DMS53 treated with DMSO at 0.1 percent for 48 hours (cell line): ENCODE measurements at regions not wholly inside any gene's neighbourhood (a gene's known extent, or its start where the extent isn't known, plus 50 kb on each side); places are given as distances from the start of the nearest gene placed in this dataset.
"Not testable (repeated sequence)": the region's sequence is repeated elsewhere in the genome, so short reads cannot be mapped to it uniquely, and the experiment has no call there.

Experiments used
- DNase-seq: peaks from one replicate; lab custom pipeline; 2025; ENCODE audit not compliant: unreplicated experiment; lab: John Stamatoyannopoulos, UW

DNA sequence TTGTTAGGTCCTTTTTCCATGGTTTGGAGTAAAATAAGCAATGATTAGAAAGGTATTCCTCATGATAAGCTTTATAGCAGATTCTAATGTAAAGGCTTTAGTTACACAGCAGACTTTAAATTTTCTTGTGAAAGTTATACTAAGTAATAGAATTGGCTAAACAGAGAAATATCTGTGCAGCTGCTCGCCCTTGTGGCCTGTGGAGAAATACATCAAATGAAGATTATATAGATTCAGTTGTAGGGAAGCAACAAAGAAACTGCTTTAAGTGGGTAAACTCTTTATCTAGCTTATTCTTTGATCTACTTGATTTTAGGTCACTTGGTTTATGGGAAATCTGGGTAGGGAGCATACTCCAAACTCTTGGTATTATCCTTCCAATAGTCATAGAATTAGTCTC is 1269.7 kb upstream of the SPRY2 start:
- no peak for DNase-seq

DNA sequence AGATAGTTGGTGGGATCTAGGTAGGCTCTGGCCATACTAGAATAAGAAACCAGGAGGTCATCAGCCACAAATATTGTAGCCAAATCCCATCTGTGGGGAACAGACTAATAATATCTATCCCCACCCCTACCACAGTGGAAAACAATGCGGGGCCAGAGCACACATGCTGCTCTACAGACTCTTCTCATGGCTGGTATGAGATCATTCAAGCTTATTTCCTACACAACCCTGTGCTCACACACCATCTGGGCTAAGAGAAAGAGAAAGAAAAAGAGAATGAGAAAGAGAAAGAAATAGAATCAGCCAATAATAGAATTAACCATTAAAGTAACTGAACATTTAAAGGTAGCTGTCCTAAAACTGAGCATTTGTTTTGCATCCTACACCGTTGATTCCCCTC is 1268.4 kb upstream of the SPRY2 start:
- DNase-seq: no peak

- DNase-seq: no peak
Measured at GRCh38 chr13:81606074-81606473, 1265.1 kb upstream of the SPRY2 start.

DNA sequence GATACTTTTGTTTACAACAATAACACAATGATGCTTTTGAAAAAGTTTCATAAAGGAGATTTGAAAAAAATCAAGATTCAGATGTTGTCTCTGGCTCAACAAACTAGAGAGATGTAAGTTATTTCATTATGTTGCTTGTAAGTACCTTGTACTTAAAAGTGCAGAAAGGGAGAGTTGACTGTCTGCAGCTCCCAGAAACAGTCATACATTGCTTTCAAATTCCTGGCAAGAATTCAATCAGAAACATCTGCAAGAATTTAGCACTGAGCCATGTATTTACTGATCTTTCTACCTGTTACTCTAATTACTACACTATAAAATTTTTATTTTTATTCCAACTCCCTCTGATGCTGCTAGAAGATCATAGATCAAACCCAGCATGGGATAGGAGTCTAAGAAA is 1261.3 kb upstream of the SPRY2 start:
- DNase-seq: no peak

- DNase-seq: no peak
Measured at GRCh38 chr13:81597101-81597500, 1256.2 kb upstream of the SPRY2 start.

DNA sequence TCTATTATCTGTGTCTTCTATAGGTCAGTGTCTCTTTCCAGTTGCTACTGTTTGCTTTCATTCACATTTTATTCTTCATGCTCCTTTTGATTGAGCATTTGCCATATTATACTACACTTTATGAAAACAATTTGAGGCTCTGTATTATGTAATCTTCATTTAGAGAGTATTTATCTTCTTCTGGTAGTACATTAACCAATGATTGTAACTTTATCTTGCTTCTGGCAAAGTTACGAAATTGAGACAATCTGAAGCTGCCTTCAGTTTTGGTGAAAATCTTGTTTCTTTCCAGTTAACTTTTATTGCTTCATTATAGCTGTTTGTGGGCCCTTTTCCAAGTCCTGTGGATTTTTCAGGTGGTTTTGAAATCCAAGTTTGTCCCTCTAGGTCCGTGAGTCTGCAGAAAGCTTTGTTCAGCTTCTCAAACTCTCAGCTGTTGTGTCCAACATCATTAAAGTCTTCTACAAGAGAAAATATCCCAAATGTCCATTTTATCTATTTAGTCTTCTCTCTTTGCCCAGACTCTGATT is 1255.4 kb upstream of the SPRY2 start:
- DNase-seq: no peak

GRCh38 chr13:81591528-81592220 is 1250.7 kb upstream of the SPRY2 start:
- no peak for DNase-seq

DNA sequence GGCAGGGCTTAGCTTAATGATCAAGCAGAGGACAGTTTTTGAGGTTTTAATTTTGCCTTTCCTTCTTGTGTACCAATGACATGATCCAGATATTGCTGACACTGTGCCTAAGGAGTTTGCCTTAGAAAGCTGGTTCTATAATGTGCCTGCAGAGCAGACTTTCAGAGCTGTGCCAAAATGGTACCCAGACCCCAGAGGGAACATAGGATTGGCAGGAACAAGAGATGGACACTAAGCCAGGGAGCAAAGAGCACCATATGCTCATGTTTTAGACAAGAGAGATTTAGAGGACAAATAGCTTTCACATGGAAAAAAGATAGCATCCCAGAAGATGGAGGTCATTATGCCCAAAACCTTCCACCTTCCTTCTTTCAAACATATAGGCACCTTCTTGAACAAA is 1241.5 kb upstream of the SPRY2 start:
- DNase-seq: no peak

- DNase-seq: no peak
Measured at GRCh38 chr13:81577601-81578195, 1236.8 kb upstream of the SPRY2 start.

DNA sequence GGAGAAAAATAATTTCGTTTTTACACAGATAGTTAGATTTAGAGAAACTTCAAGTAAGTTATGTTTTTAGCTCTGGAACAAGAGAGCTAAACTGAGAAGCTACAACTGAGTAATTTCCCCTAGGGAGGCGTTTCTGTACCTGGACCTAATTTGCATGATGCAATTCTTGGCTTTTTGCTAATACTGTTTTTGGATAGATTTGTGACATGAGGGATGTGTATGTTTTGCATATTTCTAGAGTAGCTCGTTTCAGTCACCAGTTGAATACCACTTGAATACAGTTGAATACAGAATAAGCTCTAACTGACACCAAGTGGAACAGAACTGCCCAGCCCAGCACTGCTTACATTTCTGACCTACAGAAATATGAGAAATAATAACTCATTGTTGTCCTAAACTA is 1227.9 kb upstream of the SPRY2 start:
- DNase-seq: no peak

DNA sequence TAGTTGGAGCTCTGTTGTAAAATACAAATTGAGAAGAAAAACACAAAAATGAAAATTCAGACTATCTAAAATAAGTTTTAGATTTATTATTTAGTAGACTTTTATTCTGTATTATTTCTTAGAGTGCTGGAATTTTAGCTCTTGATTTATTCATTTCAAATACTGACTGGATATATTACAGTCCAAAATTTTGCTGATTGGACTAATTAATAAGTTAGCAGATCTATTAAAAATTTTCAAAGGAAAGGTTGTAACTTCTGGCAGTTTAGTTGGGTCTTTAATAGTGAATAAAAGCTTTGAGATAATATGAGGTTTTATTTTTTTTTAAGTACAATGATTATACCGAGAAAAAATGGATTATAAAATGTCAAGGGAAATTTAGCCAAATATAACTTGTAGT is 1224.9 kb upstream of the SPRY2 start:
- DNase-seq: no peak

DNA sequence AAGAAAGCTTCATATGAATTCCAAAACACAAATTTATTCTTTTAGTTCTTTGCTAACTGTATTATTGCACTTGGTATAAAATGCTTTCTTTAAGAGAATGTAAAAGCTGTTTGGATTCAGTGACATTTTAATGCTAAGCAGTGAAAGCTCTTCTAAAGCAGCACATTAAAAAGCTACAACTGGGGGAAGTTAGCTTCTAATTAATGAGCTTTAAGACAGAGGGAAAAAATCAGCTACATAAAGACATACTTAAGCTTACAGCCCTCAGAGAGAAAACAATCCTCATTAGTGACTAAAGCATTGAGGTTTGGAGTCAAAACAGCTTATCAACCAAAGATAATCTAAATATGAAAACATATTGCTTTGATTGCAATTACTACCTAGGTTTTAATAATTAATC is 1222.2 kb upstream of the SPRY2 start:
- DNase-seq: no peak

GRCh38 chr13:81562598-81562997 is 1221.7 kb upstream of the SPRY2 start:
- no peak for DNase-seq

DNA sequence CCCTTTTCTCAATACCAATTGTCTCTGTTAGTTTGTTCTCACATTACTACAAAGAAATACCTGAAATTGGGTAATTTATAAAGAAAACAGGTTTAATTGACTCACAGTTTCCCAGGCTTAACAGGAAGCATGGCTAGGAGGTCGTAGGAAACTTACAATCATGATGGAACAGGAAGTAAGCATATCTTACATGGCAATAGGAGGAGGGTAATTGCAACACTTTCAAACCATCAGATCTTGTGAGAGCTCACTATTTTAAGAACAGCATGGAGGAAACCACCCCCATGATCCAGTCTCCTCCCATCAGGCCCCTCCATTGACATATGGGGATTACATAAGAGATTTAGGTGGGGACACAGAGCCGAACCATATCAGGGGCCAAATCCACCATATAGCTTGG is 1210.1 kb upstream of the SPRY2 start:
- no peak for DNase-seq

DNA sequence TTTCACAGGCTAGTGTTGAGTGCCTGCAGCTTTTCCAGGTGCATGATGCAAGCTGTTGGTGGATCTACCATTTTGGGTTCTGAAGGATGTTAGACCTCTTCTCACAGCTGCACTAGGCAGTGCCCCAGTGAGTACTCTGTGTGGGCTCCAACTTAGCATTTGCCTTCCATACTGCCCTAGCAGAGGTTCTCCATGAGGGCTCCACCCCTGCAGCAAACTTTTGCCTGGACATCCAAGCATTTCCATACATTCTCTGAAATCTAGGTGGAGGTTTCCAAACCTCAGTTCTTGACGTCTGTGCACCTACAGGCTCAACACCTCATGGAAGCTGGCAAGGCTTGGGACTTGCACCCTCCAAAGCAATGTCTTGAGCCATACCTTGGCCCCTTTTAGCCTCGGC is 1205.4 kb upstream of the SPRY2 start:
- DNase-seq: not testable (repeated sequence)

DNA sequence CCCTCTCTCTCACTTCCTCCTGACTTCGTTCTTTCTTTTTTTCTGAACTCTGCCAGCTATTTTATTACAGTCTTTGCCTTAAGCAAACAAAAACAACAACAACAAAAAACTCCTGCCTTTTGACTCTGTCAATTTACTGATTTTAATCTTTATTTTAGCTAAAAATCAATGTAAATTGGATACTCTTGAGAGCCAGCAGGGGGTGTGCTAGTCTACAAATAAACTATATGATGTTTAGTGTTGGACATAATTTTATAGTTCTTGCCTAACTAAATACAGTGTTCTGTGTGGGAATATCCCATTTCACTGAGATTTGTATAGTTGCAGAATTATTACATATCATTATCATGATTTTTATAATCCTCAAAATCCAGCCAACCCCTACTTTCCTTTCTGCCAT is 1199.9 kb upstream of the SPRY2 start:
- no peak for DNase-seq

DNA sequence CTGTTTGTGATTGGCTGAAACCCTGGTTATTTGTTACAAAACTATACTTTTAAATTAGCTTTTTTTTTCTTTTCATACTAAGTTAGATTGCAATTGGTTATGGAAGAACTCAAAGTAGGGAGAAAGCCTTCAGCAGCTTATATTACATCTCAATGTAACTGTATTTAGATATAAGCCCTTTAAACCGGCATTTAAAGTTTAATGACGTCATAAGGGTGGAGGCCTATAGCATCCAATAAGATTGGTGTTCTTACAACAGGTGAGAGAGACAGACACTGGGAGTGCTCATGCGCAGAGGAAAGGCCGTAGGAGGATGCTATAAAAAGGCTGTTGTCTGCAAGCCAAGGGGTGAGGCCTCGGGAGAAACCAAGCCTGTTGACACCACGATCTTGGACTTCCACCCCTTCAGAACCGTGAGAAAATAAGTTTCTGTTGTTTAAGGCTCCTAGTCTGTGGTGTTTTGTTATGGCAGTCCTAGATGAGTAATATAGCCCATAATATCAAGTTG is 1198.8 kb upstream of the SPRY2 start:
- DNase-seq: no peak

DNA sequence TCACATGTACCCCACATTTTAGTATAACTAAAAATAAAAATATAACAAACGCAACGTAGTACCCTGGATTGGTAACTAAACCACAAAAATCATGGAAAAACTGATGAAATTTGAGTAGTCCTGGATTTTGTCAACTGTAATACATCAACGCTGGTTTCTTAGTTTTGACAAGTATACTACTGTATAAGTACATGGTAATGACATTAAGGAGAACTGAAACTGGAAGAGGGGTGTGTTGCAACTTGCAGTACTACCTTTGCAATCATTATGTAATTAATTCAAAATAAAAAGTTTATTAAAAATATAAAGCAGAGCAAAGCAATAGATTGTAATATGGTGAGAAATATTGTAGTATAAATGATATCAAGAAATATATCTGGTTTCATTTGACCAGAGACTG is 1158.0 kb upstream of the SPRY2 start:
- DNase-seq: no peak

- no peak for DNase-seq
Measured at GRCh38 chr13:81493144-81493543, 1152.2 kb upstream of the SPRY2 start.

DNA sequence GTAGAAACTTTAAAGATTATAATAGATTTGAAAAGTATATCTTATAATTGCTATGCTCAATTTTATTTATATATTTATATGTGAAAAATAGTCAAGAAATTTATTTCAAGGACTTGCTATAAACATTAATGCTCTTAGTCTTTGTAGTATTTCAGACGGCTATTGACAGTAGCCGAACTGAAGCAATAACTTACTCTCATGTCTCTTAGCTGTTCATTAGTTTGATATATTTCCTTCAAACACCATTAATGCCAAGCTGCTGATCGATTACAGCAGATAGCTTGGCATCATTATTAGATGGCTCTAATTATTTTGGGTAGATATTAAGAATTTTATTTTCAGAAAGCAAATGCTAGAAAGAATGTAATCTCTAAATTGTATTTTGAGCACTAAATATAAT is 1151.5 kb upstream of the SPRY2 start:
- DNase-seq: no peak

DNA sequence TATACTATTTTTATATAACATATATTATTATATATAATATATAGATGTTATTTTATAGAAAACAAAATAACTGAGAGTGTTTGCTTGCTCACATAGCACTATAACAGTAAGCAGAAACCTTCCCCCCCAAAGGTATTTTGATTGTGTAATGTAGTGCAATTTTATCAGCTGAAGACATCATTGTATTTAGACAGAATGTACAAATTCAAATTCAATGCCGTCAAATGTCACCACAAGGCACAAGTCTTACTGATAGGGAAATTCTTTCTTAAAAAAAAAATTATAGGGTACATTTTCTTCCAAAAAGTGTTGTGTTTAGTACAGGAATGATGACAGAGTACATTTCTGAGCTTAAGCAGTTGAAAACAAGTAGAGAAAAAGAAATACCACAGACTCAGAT is 1147.1 kb upstream of the SPRY2 start:
- no peak for DNase-seq

GRCh38 chr13:81487151-81487550 is 1146.2 kb upstream of the SPRY2 start:
- peak; percentile 1 for DNase-seq

GRCh38 chr13:81480634-81481033 is 1139.7 kb upstream of the SPRY2 start:
- DNase-seq: peak; percentile 1
